Mammary epithelial cell (primary cell): ENCODE measurements at regions not wholly inside any gene's neighbourhood (a gene's known extent, or its start where the extent isn't known, plus 50 kb on each side); places are given as distances from the start of the nearest gene placed in this dataset.

Experiments used
- EZH2 ChIP-seq: IDR thresholded peaks from 2 replicates; pipeline ENCODE4 v1.6.1; 2012; ENCODE audit warnings: low read length, inconsistent platforms, borderline replicate concordance
- TF ChIP-seq, protein P1 (sequence below), 2 donors: IDR thresholded peaks in 1 of 2; conservative IDR thresholded peaks in 1 of 2; 2 replicates each; pipeline ENCODE4 v1.5.1; 2011 to 2012; ENCODE audit warnings: inconsistent platforms in 2 of 2, low read length in 2 of 2, mild to moderate bottlenecking in 2 of 2, control low read depth in 1 of 2, low read depth in 1 of 2; ENCODE audit not compliant: insufficient read depth in 1 of 2; ENCODE audit errors: extremely low read depth in 1 of 2

- TF ChIP-seq, protein P1, sequence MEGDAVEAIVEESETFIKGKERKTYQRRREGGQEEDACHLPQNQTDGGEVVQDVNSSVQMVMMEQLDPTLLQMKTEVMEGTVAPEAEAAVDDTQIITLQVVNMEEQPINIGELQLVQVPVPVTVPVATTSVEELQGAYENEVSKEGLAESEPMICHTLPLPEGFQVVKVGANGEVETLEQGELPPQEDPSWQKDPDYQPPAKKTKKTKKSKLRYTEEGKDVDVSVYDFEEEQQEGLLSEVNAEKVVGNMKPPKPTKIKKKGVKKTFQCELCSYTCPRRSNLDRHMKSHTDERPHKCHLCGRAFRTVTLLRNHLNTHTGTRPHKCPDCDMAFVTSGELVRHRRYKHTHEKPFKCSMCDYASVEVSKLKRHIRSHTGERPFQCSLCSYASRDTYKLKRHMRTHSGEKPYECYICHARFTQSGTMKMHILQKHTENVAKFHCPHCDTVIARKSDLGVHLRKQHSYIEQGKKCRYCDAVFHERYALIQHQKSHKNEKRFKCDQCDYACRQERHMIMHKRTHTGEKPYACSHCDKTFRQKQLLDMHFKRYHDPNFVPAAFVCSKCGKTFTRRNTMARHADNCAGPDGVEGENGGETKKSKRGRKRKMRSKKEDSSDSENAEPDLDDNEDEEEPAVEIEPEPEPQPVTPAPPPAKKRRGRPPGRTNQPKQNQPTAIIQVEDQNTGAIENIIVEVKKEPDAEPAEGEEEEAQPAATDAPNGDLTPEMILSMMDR (conservative IDR thresholded peaks at IDR 0.05 in 1 of 2, IDR thresholded peaks at IDR 0.05 in 1 of 2; ENCODE audit: extremely low read depth in 1 of 2, insufficient read depth in 1 of 2, low read depth in 1 of 2, low read length in 2 of 2), result no peak
- TF ChIP-seq EZH2, result no peak
Observed at GRCh38 chr2:207399301-207399700, 130.5 kb upstream of the CREB1 start.
